ENCODE measurements at regions not wholly inside any gene's neighbourhood (a gene's known extent, or its start where the extent isn't known, plus 50 kb on each side); places are given as distances from the start of the nearest gene placed in this dataset.

- H3K27ac ChIP-seq (ENCODE audit: low read depth, low read length, poor library complexity, severe bottlenecking): no peak overlapping the region
- no TSS peak for BruUV-seq (replicated peaks)
- DNase-seq (ENCODE audit: low spot score): no peak
- TF ChIP-seq, protein P1, sequence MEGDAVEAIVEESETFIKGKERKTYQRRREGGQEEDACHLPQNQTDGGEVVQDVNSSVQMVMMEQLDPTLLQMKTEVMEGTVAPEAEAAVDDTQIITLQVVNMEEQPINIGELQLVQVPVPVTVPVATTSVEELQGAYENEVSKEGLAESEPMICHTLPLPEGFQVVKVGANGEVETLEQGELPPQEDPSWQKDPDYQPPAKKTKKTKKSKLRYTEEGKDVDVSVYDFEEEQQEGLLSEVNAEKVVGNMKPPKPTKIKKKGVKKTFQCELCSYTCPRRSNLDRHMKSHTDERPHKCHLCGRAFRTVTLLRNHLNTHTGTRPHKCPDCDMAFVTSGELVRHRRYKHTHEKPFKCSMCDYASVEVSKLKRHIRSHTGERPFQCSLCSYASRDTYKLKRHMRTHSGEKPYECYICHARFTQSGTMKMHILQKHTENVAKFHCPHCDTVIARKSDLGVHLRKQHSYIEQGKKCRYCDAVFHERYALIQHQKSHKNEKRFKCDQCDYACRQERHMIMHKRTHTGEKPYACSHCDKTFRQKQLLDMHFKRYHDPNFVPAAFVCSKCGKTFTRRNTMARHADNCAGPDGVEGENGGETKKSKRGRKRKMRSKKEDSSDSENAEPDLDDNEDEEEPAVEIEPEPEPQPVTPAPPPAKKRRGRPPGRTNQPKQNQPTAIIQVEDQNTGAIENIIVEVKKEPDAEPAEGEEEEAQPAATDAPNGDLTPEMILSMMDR (conservative IDR thresholded peaks at IDR 0.05; ENCODE audit: low read depth, low read length): no peak
- no peak for TF ChIP-seq EZH2 (IDR thresholded peaks at IDR 0.05; ENCODE audit: borderline replicate concordance, low read depth, low read length, poor library complexity, severe bottlenecking)
- no peaks in the 10 kb centered on the region for H3K27me3 ChIP-seq (replicated peaks; ENCODE audit: insufficient read depth, low read depth, low read length, poor library complexity)
- CTCF ChIA-PET: no interaction called here
- no peaks in the 10 kb centered on the region for H3K36me3 ChIP-seq (ENCODE audit: insufficient read depth, low read length, poor library complexity, severe bottlenecking)
- H3K4me3 ChIP-seq (ENCODE audit: low read depth, low read length, poor library complexity, severe bottlenecking): no peak overlapping the region
- intact Hi-C loops (cut with micrococcal nuclease; ENCODE audit: unreplicated experiment): no loop called here
- H3K9me3 ChIP-seq (ENCODE audit: low read depth, low read length, poor library complexity, severe bottlenecking): no peaks in the 10 kb centered on the region
- POLR2A ChIA-PET (ENCODE audit: low non-redundant PET): no interaction called here
- no peaks in the 10 kb centered on the region for H3K4me1 ChIP-seq (ENCODE audit: insufficient read depth, low read length, poor library complexity, severe bottlenecking)
Observed at GRCh38 chr5:24804221-24804681, 159.5 kb upstream of the CDH10 start.

DNA sequence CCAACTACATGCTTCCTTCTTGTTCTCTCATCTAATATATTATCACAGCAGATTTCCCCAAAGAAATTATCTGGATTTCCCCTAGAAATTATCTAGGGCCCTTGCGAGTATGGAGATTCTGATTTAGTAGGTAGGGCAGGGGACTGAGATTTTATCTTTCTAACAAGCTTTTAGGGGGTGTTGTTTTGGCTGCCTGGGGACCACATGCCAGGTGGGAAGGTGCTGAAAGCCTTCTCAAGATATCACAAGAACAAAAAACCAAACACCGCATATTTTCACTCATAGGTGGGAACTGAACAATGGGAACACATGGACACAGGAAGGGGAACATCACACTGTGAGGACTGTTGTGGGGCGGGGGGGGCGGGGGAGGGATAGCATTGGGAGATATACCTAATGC lies 146.5 kb upstream of the CDH10 start:
- intact Hi-C loops (cut with micrococcal nuclease; ENCODE audit: unreplicated experiment): no loop called here
- no peak for DNase-seq (ENCODE audit: low spot score)
- Histone ChIP-seq H3K4me3 (ENCODE audit: low read depth, low read length, poor library complexity, severe bottlenecking) (no peak overlapping the region), H3K36me3 (ENCODE audit: insufficient read depth, low read length, poor library complexity, severe bottlenecking) (no peaks in the 10 kb centered on the region), H3K27ac (ENCODE audit: low read depth, low read length, poor library complexity, severe bottlenecking) (no peak overlapping the region), H3K9me3 (ENCODE audit: low read depth, low read length, poor library complexity, severe bottlenecking) (no peaks in the 10 kb centered on the region), H3K27me3 (replicated peaks; ENCODE audit: insufficient read depth, low read depth, low read length, poor library complexity) (no peaks in the 10 kb centered on the region), H3K4me1 (ENCODE audit: insufficient read depth, low read length, poor library complexity, severe bottlenecking) (no peaks in the 10 kb centered on the region)
- no TSS peak for BruUV-seq (replicated peaks)
- TF ChIP-seq, protein P1 (conservative IDR thresholded peaks at IDR 0.05; ENCODE audit: low read depth, low read length): no peak
- no peak for TF ChIP-seq EZH2 (IDR thresholded peaks at IDR 0.05; ENCODE audit: borderline replicate concordance, low read depth, low read length, poor library complexity, severe bottlenecking)
- ChIA-PET POLR2A (ENCODE audit: low non-redundant PET) (no interaction called here), CTCF (no interaction called here)

DNA sequence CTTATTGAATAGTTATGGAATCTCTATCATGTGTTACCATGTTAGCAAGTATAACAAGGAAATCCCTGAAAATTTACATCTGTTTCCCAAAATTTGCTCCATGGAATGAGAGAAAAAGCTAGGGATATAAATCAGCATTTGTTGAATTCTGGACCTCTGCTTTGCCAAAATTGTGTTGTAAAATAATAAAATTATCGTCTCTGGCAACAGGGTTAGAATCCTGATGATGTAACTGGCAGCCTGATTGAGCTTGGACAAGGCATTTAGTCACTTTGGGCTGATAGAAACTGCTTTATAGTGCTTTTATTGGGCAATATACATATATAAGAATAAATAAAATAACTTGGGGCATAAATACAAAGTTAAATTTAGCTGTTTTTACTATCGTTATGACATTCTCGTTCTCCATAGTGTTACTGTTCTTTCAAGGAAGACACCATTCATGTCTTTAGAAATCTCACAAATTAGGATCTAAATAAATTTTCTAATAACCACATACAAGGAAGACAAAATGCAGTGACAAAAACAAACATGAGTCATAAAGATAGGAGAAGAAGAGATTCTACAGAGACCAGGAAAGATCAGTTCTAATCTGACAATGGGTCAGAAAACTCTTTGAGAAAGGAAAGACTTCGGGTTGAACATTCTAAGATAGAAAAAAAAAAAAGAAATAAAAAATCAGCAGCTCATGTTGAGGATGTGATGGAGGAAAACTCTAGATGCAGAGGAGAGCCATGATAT lies 145.0 kb upstream of the CDH10 start:
- POLR2A ChIA-PET (ENCODE audit: low non-redundant PET): no interaction called here
- Histone ChIP-seq H3K36me3 (ENCODE audit: insufficient read depth, low read length, poor library complexity, severe bottlenecking) (no peaks in the 10 kb centered on the region), H3K27me3 (replicated peaks; ENCODE audit: insufficient read depth, low read depth, low read length, poor library complexity) (no peaks in the 10 kb centered on the region), H3K27ac (ENCODE audit: low read depth, low read length, poor library complexity, severe bottlenecking) (no peak overlapping the region), H3K4me3 (ENCODE audit: low read depth, low read length, poor library complexity, severe bottlenecking) (no peak overlapping the region), H3K9me3 (ENCODE audit: low read depth, low read length, poor library complexity, severe bottlenecking) (no peaks in the 10 kb centered on the region), H3K4me1 (ENCODE audit: insufficient read depth, low read length, poor library complexity, severe bottlenecking) (no peaks in the 10 kb centered on the region)
- intact Hi-C loops (cut with micrococcal nuclease; ENCODE audit: unreplicated experiment): no loop called here
- BruUV-seq (replicated peaks): no TSS peak
- DNase-seq (ENCODE audit: low spot score): no peak
- CTCF ChIA-PET: interaction anchor here (0.8 kb wide), 1 partner anchor 29 kb away, joined by 3 read pairs; no protein-coding TSS in a partner anchor
- no peak for TF ChIP-seq EZH2 (IDR thresholded peaks at IDR 0.05; ENCODE audit: borderline replicate concordance, low read depth, low read length, poor library complexity, severe bottlenecking)
- TF ChIP-seq, protein P1 (conservative IDR thresholded peaks at IDR 0.05; ENCODE audit: low read depth, low read length): no peak

Measured in A673 (cell line).